ENCODE measurements at regions not wholly inside any gene's neighbourhood (a gene's known extent, or its start where the extent isn't known, plus 50 kb on each side); places are given as distances from the start of the nearest gene placed in this dataset.
A peak's percentile ranks its signal among the peaks of the same experiment; 100 is the strongest.
"Not testable (repeated sequence)": the region's sequence is repeated elsewhere in the genome, so short reads cannot be mapped to it uniquely, and the experiment has no call there.

- H3K27me3 ChIP-seq, result no peaks in the 10 kb centered on the region
- no peak overlapping the region for H3K4me3 ChIP-seq
- ATAC-seq (no peak), DNase-seq (no peak)
- intact Hi-C loops (cut with DNase I), result no loop called here
- no peak for TF ChIP-seq CTCF (IDR thresholded peaks at IDR 0.05)
- H3K36me3 ChIP-seq, result no peaks in the 10 kb centered on the region
- peaks cover 0 to 12% of the 10 kb centered on the region in 2 donors for H3K9me3 ChIP-seq
- H3K4me1 ChIP-seq, result no peaks in the 10 kb centered on the region
- no peak overlapping the region for H3K27ac ChIP-seq
Observed at GRCh38 chr6:164962805-164963204, 346.6 kb downstream of the C6orf118 start.

- no peak overlapping the region for H3K27ac ChIP-seq
- ATAC-seq (no peak), DNase-seq (no peak)
- no peaks in the 10 kb centered on the region for H3K4me1 ChIP-seq
- H3K9me3 ChIP-seq, result peaks cover 0 to 5% of the 10 kb centered on the region in 2 donors
- no peak overlapping the region for H3K4me3 ChIP-seq
- H3K36me3 ChIP-seq, result no peaks in the 10 kb centered on the region
- no peaks in the 10 kb centered on the region for H3K27me3 ChIP-seq
- intact Hi-C loops (cut with DNase I), result no loop called here
- no peak for TF ChIP-seq CTCF (IDR thresholded peaks at IDR 0.05)
Observed at GRCh38 chr6:164947164-164947563, 362.2 kb downstream of the C6orf118 start.

GRCh38 chr6:164942271-164942670 lies 367.1 kb downstream of the C6orf118 start:
- no peak overlapping the region for H3K27ac ChIP-seq
- H3K27me3 ChIP-seq, result no peaks in the 10 kb centered on the region
- DNase-seq, result no peak
- peaks cover 0 to 7% of the 10 kb centered on the region in 2 donors for H3K9me3 ChIP-seq
- H3K4me3 ChIP-seq, result no peak overlapping the region
- ATAC-seq, result no peak
- intact Hi-C loops (cut with DNase I), result no loop called here
- H3K36me3 ChIP-seq, result no peaks in the 10 kb centered on the region
- TF ChIP-seq CTCF (IDR thresholded peaks at IDR 0.05), result no peak
- no peaks in the 10 kb centered on the region for H3K4me1 ChIP-seq

GRCh38 chr6:164933238-164933794 lies 376.1 kb downstream of the C6orf118 start:
- H3K36me3 ChIP-seq; intact Hi-C loops (cut with DNase I); ATAC-seq; H3K27me3 ChIP-seq; H3K4me1 ChIP-seq; H3K27ac ChIP-seq; H3K9me3 ChIP-seq; H3K4me3 ChIP-seq: not testable (repeated sequence)
- peak in 1 of 4 donors; percentile 59 for DNase-seq

- Histone ChIP-seq H3K27me3 (no peaks in the 10 kb centered on the region), H3K36me3 (no peaks in the 10 kb centered on the region), H3K27ac (no peak overlapping the region), H3K9me3 (peaks cover 0 to 3% of the 10 kb centered on the region in 2 donors), H3K4me3 (no peak overlapping the region), H3K4me1 (no peaks in the 10 kb centered on the region)
- DNase-seq, result no peak
- ATAC-seq, result no peak
- no peak for TF ChIP-seq CTCF (IDR thresholded peaks at IDR 0.05)
- intact Hi-C loops (cut with DNase I), result no loop called here
Observed at GRCh38 chr6:164929408-164929977, 379.9 kb downstream of the C6orf118 start.
